Upper lobe of right lung (tissue), 1 donor: ENCODE measurements at regions not wholly inside any gene's neighbourhood (a gene's known extent, or its start where the extent isn't known, plus 50 kb on each side); places are given as distances from the start of the nearest gene placed in this dataset.
A peak's percentile ranks its signal among the peaks of the same experiment; 100 is the strongest.
"Not testable (repeated sequence)": the region's sequence is repeated elsewhere in the genome, so short reads cannot be mapped to it uniquely, and the experiment has no call there.

Experiments
- ATAC-seq: fragments of 200-7000 bp; cut with Tn5 transposase; one replicate; pipeline ENCODE4 v1.9.1; 2020; ENCODE audit warnings: mild to moderate bottlenecking, moderate library complexity
- DNase-seq: peaks from one replicate; pipeline ENCODE4 v3.0.0-alpha.2; 2020
- H3K27ac ChIP-seq: fragments of 200-600 bp; one replicate; pipeline ENCODE4 v1.8.0; 2022
- H3K27me3 ChIP-seq: fragments of 200-600 bp; one replicate; pipeline ENCODE4 v1.8.0; 2022; ENCODE audit warnings: mild to moderate bottlenecking
- H3K36me3 ChIP-seq: fragments of 200-600 bp; one replicate; pipeline ENCODE4 v1.8.0; 2022
- H3K4me1 ChIP-seq: fragments of 200-600 bp; one replicate; pipeline ENCODE4 v1.8.0; 2022
- H3K4me3 ChIP-seq: fragments of 200-600 bp; one replicate; pipeline ENCODE4 v1.8.0; 2022; ENCODE audit warnings: mild to moderate bottlenecking
- H3K9me3 ChIP-seq: fragments of 200-600 bp; one replicate; pipeline ENCODE4 v1.8.0; 2022
- intact Hi-C: fragments of 100-400 bp; cut with DNase I; formaldehyde crosslinking; loops from one replicate; pipeline ENCODE4 v1.11.0; 2022
- donor health status: DM: no; HTN: yes; CAD: no; lungs with severe emphysema.

- H3K4me1 ChIP-seq, ATAC-seq, H3K27me3 ChIP-seq, H3K27ac ChIP-seq, H3K36me3 ChIP-seq, DNase-seq, H3K4me3 ChIP-seq, H3K9me3 ChIP-seq, intact Hi-C loops: not testable (repeated sequence)
Observed at GRCh38 chr2:87679950-87680349, 67.9 kb upstream of the PLGLB2 start.

- H3K27me3 ChIP-seq, H3K4me1 ChIP-seq, intact Hi-C loops, H3K9me3 ChIP-seq, DNase-seq, H3K4me3 ChIP-seq, ATAC-seq, H3K27ac ChIP-seq, H3K36me3 ChIP-seq: not testable (repeated sequence)
Observed at GRCh38 chr2:87680691-87681090, 67.2 kb upstream of the PLGLB2 start.

GRCh38 chr2:87683451-87683850 lies 64.4 kb upstream of the PLGLB2 start:
- H3K36me3 ChIP-seq, H3K9me3 ChIP-seq, H3K4me3 ChIP-seq, intact Hi-C loops, H3K27me3 ChIP-seq, H3K4me1 ChIP-seq, H3K27ac ChIP-seq: not testable (repeated sequence)
- ATAC-seq = peak; percentile 76
- DNase-seq = peak; percentile 67

GRCh38 chr2:87683961-87684360 lies 63.9 kb upstream of the PLGLB2 start:
- ATAC-seq, H3K27ac ChIP-seq, H3K4me1 ChIP-seq, H3K9me3 ChIP-seq, H3K4me3 ChIP-seq, DNase-seq, H3K36me3 ChIP-seq, H3K27me3 ChIP-seq, intact Hi-C loops: not testable (repeated sequence)

GRCh38 chr2:87685558-87685957 lies 62.3 kb upstream of the PLGLB2 start:
- DNase-seq, H3K4me1 ChIP-seq, H3K27me3 ChIP-seq, H3K4me3 ChIP-seq, intact Hi-C loops, H3K27ac ChIP-seq, H3K36me3 ChIP-seq, H3K9me3 ChIP-seq, ATAC-seq: not testable (repeated sequence)

GRCh38 chr2:87686873-87687549 lies 60.9 kb upstream of the PLGLB2 start:
- intact Hi-C loops, H3K36me3 ChIP-seq, H3K27ac ChIP-seq, DNase-seq, H3K9me3 ChIP-seq, H3K4me1 ChIP-seq, H3K27me3 ChIP-seq, H3K4me3 ChIP-seq: not testable (repeated sequence)
- ATAC-seq = peak; percentile 42

GRCh38 chr2:87687550-87688270 lies 60.2 kb upstream of the PLGLB2 start:
- H3K9me3 ChIP-seq, H3K4me1 ChIP-seq, H3K27me3 ChIP-seq, DNase-seq, H3K36me3 ChIP-seq, H3K27ac ChIP-seq, intact Hi-C loops, H3K4me3 ChIP-seq, ATAC-seq: not testable (repeated sequence)

GRCh38 chr2:87691899-87692592 lies 55.8 kb upstream of the PLGLB2 start:
- H3K9me3 ChIP-seq = not testable (repeated sequence)

GRCh38 chr2:87692914-87693313 lies 55.0 kb upstream of the PLGLB2 start:
- ATAC-seq, H3K27ac ChIP-seq, H3K4me1 ChIP-seq, DNase-seq, H3K9me3 ChIP-seq, H3K27me3 ChIP-seq, intact Hi-C loops, H3K36me3 ChIP-seq, H3K4me3 ChIP-seq: not testable (repeated sequence)

More at GRCh38 chr2:87691899-87692592, 55.8 kb upstream of the PLGLB2 start:
- H3K36me3 ChIP-seq, H3K4me3 ChIP-seq, DNase-seq, H3K27me3 ChIP-seq, H3K27ac ChIP-seq, H3K4me1 ChIP-seq, ATAC-seq, intact Hi-C loops: not testable (repeated sequence)

- H3K4me1 ChIP-seq, ATAC-seq, DNase-seq, H3K27me3 ChIP-seq, H3K9me3 ChIP-seq, H3K36me3 ChIP-seq, intact Hi-C loops, H3K4me3 ChIP-seq, H3K27ac ChIP-seq: not testable (repeated sequence)
Observed at GRCh38 chr2:87693882-87694281, 54.0 kb upstream of the PLGLB2 start.

GRCh38 chr2:87695596-87696323 lies 52.1 kb upstream of the PLGLB2 start:
- H3K27me3 ChIP-seq, H3K27ac ChIP-seq, H3K9me3 ChIP-seq, ATAC-seq, DNase-seq, H3K4me1 ChIP-seq, H3K4me3 ChIP-seq, intact Hi-C loops, H3K36me3 ChIP-seq: not testable (repeated sequence)
